HUES6 (cell line): ENCODE measurements at regions not wholly inside any gene's neighbourhood (a gene's known extent, or its start where the extent isn't known, plus 50 kb on each side); places are given as distances from the start of the nearest gene placed in this dataset.
"Not testable (repeated sequence)": the region's sequence is repeated elsewhere in the genome, so short reads cannot be mapped to it uniquely, and the experiment has no call there.

ENCODE experiments used
- H3K27ac ChIP-seq: 2 replicates; pipeline ENCODE4 v1.7.0; 2013; ENCODE audit warnings: low read depth, mild to moderate bottlenecking, low read length, inconsistent platforms
- H3K27me3 ChIP-seq: 2 replicates; pipeline ENCODE4 v1.6.1; 2013; ENCODE audit warnings: low read length; ENCODE audit not compliant: control insufficient read depth, insufficient read depth
- H3K36me3 ChIP-seq: 2 replicates; pipeline ENCODE4 v1.6.1; 2013; ENCODE audit warnings: low read length; ENCODE audit not compliant: control insufficient read depth, insufficient read depth
- H3K4me1 ChIP-seq: 2 replicates; pipeline ENCODE4 v1.6.1; 2013; ENCODE audit warnings: low read length; ENCODE audit not compliant: control insufficient read depth, insufficient read depth
- H3K4me3 ChIP-seq: 2 replicates; pipeline ENCODE4 v1.5.1; 2013; ENCODE audit warnings: low read depth, low read length
- H3K9ac ChIP-seq: one replicate; pipeline ENCODE4 v1.6.1; 2013; ENCODE audit warnings: mild to moderate bottlenecking, low read length
- H3K9me3 ChIP-seq: 2 replicates; pipeline ENCODE4 v1.6.1; 2013; ENCODE audit warnings: low read depth, low read length; ENCODE audit not compliant: control insufficient read depth, insufficient read depth

GRCh38 chr2:77834360-77835002 is 312.3 kb upstream of the LRRTM4 start:
- no peak overlapping the region for H3K9ac ChIP-seq
- H3K9me3 ChIP-seq = peaks cover 60% of the 10 kb centered on the region
- H3K27me3 ChIP-seq = no peaks in the 10 kb centered on the region
- H3K27ac ChIP-seq = no peak overlapping the region
- H3K4me1 ChIP-seq = peaks cover 3% of the 10 kb centered on the region; the same call in 1 of the 2 replicates
- H3K36me3 ChIP-seq = no peaks in the 10 kb centered on the region
- no peak overlapping the region for H3K4me3 ChIP-seq

- Histone ChIP-seq H3K4me3 (no peak overlapping the region), H3K9me3 (peaks cover 34% of the 10 kb centered on the region), H3K9ac (no peak overlapping the region), H3K36me3 (no peaks in the 10 kb centered on the region), H3K4me1 (no peaks in the 10 kb centered on the region), H3K27ac (no peak overlapping the region), H3K27me3 (no peaks in the 10 kb centered on the region)
Measured at GRCh38 chr2:77838441-77838840, 316.3 kb upstream of the LRRTM4 start.

- Histone ChIP-seq H3K4me1 (no peaks in the 10 kb centered on the region), H3K9ac (no peak overlapping the region), H3K36me3 (no peaks in the 10 kb centered on the region), H3K27ac (no peak overlapping the region), H3K27me3 (no peaks in the 10 kb centered on the region), H3K4me3 (no peak overlapping the region), H3K9me3 (peaks cover 27% of the 10 kb centered on the region)
Measured at GRCh38 chr2:77839102-77839501, 316.9 kb upstream of the LRRTM4 start.

- peaks cover 13% of the 10 kb centered on the region for H3K9me3 ChIP-seq
- no peaks in the 10 kb centered on the region for H3K27me3 ChIP-seq
- H3K4me3 ChIP-seq = no peak overlapping the region
- no peak overlapping the region for H3K9ac ChIP-seq
- 0 out of 2 replicates have a peak, but pooled peaks cover 5% of the 10 kb centered on the region for H3K4me1 ChIP-seq
- no peak overlapping the region for H3K27ac ChIP-seq
- no peaks in the 10 kb centered on the region for H3K36me3 ChIP-seq
Measured at GRCh38 chr2:77862120-77862519, 339.9 kb upstream of the LRRTM4 start.

- H3K9me3 ChIP-seq = no peaks in the 10 kb centered on the region
- H3K36me3 ChIP-seq = no peaks in the 10 kb centered on the region
- no peak overlapping the region for H3K27ac ChIP-seq
- no peak overlapping the region for H3K9ac ChIP-seq
- H3K4me3 ChIP-seq = no peak overlapping the region
- no peaks in the 10 kb centered on the region for H3K27me3 ChIP-seq
- H3K4me1 ChIP-seq = 0 out of 2 replicates have a peak, but pooled peaks cover 5% of the 10 kb centered on the region
Measured at GRCh38 chr2:77864426-77864825, 342.2 kb upstream of the LRRTM4 start.

- Histone ChIP-seq H3K36me3 (no peaks in the 10 kb centered on the region), H3K9ac (no peak overlapping the region), H3K9me3 (no peaks in the 10 kb centered on the region), H3K27ac (no peak overlapping the region), H3K4me3 (no peak overlapping the region), H3K4me1 (0 out of 2 replicates have a peak, but pooled peaks cover 5% of the 10 kb centered on the region), H3K27me3 (no peaks in the 10 kb centered on the region)
Measured at GRCh38 chr2:77866661-77867060, 344.5 kb upstream of the LRRTM4 start.

GRCh38 chr2:77867146-77867545 is 345.0 kb upstream of the LRRTM4 start:
- H3K9me3 ChIP-seq = no peaks in the 10 kb centered on the region
- no peak overlapping the region for H3K4me3 ChIP-seq
- H3K4me1 ChIP-seq = 0 out of 2 replicates have a peak, but pooled peaks cover 2% of the 10 kb centered on the region
- no peak overlapping the region for H3K9ac ChIP-seq
- H3K27ac ChIP-seq = no peak overlapping the region
- H3K36me3 ChIP-seq = no peaks in the 10 kb centered on the region
- no peaks in the 10 kb centered on the region for H3K27me3 ChIP-seq

- Histone ChIP-seq H3K36me3 (no peaks in the 10 kb centered on the region), H3K9ac (no peak overlapping the region), H3K27me3 (no peaks in the 10 kb centered on the region), H3K9me3 (no peaks in the 10 kb centered on the region), H3K4me3 (no peak overlapping the region), H3K4me1 (no peaks in the 10 kb centered on the region), H3K27ac (no peak overlapping the region)
Measured at GRCh38 chr2:77873506-77873905, 351.3 kb upstream of the LRRTM4 start.

- not testable (repeated sequence) for H3K9me3 ChIP-seq, H3K27ac ChIP-seq, H3K27me3 ChIP-seq, H3K4me1 ChIP-seq, H3K36me3 ChIP-seq, H3K4me3 ChIP-seq, H3K9ac ChIP-seq
Measured at GRCh38 chr2:77900211-77900610, 378.0 kb upstream of the LRRTM4 start.

GRCh38 chr2:77910136-77910535 is 388.0 kb upstream of the LRRTM4 start:
- Histone ChIP-seq H3K36me3 (no peaks in the 10 kb centered on the region), H3K4me3 (no peak overlapping the region), H3K9me3 (no peaks in the 10 kb centered on the region), H3K27ac (no peak overlapping the region), H3K27me3 (no peaks in the 10 kb centered on the region), H3K4me1 (no peaks in the 10 kb centered on the region), H3K9ac (no peak overlapping the region)

GRCh38 chr2:77920838-77921366 is 398.7 kb upstream of the LRRTM4 start:
- Histone ChIP-seq H3K27me3 (no peaks in the 10 kb centered on the region), H3K36me3 (no peaks in the 10 kb centered on the region), H3K4me3 (no peak overlapping the region), H3K9ac (no peak overlapping the region), H3K27ac (no peak overlapping the region), H3K4me1 (no peaks in the 10 kb centered on the region), H3K9me3 (no peaks in the 10 kb centered on the region)
